ENCODE measurements at regions not wholly inside any gene's neighbourhood (a gene's known extent, or its start where the extent isn't known, plus 50 kb on each side); places are given as distances from the start of the nearest gene placed in this dataset.

- no peak for TF ChIP-seq EZH2 (optimal IDR thresholded peaks at IDR 0.05; ENCODE audit: low read depth, low read length)
- no peak for TF ChIP-seq CTCF (IDR thresholded peaks at IDR 0.05; ENCODE audit: low read length)
- no peak for TF ChIP-seq EZH2phosphoT487 (IDR thresholded peaks at IDR 0.05; ENCODE audit: low read length)
These were observed 759.9 kb downstream of the SATB2 start for GRCh38 chr2:198697794-198698193.
